Colonic mucosa (tissue), 4 donors: ENCODE measurements at regions not wholly inside any gene's neighbourhood (a gene's known extent, or its start where the extent isn't known, plus 50 kb on each side); places are given as distances from the start of the nearest gene placed in this dataset.

Source experiments
- DNase-seq: peaks from one replicate; pipeline ENCODE4 v3.0.0-alpha.2; 2020
- H3K27ac ChIP-seq: fragments of 200-600 bp; one replicate; pipeline ENCODE4 v1.8.0; 2021
- H3K27me3 ChIP-seq: fragments of 200-600 bp; one replicate; pipeline ENCODE4 v1.8.0; 2021
- H3K36me3 ChIP-seq: fragments of 200-600 bp; one replicate; pipeline ENCODE4 v1.8.0; 2021
- H3K4me1 ChIP-seq: fragments of 200-600 bp; one replicate; pipeline ENCODE4 v1.8.0; 2021; ENCODE audit warnings: mild to moderate bottlenecking
- H3K4me3 ChIP-seq: fragments of 200-600 bp; one replicate; pipeline ENCODE4 v1.8.0; 2021
- H3K9ac ChIP-seq, 2 donors: one replicate each; pipeline ENCODE4 v1.7.0; 2013; ENCODE audit warnings: control low read depth in 2 of 2, low read depth in 2 of 2, low read length in 2 of 2
- H3K9me3 ChIP-seq: fragments of 200-600 bp; one replicate; pipeline ENCODE4 v1.8.0; 2021
- intact Hi-C: fragments of 100-400 bp; cut with DNase I; formaldehyde crosslinking; loops from one replicate; pipeline ENCODE4 v1.14.1; 2022
- TF ChIP-seq, protein P1 (sequence below): fragments of 200-600 bp; IDR thresholded peaks from one replicate; pipeline ENCODE4 v1.8.0; 2022; ENCODE audit warnings: antibody characterized with exemption, mild to moderate bottlenecking
- donor health status: healthy.
- donor health status: DM: no; HTN: no; CAD: no.
- donor health status: DM: no; HTN: no; CAD: no.

DNA sequence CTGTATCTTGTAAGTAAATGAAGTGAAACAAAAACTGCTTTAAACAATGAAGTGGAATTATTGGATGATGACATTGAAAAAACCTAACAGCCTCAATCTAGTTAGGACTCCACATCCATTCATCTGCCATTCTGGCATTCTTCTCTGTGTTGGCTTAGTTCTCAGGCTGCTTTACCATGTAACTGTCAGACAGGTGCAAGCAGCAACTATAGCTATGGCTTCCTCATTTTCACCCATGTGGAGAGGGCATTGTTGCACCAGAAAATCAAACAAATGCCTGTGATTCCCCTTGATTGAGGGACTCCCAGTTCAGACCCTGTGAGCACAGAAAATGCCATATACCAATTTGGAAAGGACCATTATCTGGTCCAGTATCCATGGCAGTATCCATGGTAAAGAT is 129.5 kb upstream of the NYAP2 start:
- TF ChIP-seq, protein P1, sequence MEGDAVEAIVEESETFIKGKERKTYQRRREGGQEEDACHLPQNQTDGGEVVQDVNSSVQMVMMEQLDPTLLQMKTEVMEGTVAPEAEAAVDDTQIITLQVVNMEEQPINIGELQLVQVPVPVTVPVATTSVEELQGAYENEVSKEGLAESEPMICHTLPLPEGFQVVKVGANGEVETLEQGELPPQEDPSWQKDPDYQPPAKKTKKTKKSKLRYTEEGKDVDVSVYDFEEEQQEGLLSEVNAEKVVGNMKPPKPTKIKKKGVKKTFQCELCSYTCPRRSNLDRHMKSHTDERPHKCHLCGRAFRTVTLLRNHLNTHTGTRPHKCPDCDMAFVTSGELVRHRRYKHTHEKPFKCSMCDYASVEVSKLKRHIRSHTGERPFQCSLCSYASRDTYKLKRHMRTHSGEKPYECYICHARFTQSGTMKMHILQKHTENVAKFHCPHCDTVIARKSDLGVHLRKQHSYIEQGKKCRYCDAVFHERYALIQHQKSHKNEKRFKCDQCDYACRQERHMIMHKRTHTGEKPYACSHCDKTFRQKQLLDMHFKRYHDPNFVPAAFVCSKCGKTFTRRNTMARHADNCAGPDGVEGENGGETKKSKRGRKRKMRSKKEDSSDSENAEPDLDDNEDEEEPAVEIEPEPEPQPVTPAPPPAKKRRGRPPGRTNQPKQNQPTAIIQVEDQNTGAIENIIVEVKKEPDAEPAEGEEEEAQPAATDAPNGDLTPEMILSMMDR, result no peak
- Histone ChIP-seq H3K27ac (no peak overlapping the region), H3K27me3 (no peaks in the 10 kb centered on the region), H3K4me1 (no peaks in the 10 kb centered on the region), H3K9ac (no peak overlapping the region), H3K36me3 (no peaks in the 10 kb centered on the region), H3K4me3 (no peak overlapping the region), H3K9me3 (no peaks in the 10 kb centered on the region)
- intact Hi-C loops, result loop anchor here (10.0 kb wide), 1 partner anchor 295 kb away; no protein-coding TSS in a partner anchor
- DNase-seq, result no peak

DNA sequence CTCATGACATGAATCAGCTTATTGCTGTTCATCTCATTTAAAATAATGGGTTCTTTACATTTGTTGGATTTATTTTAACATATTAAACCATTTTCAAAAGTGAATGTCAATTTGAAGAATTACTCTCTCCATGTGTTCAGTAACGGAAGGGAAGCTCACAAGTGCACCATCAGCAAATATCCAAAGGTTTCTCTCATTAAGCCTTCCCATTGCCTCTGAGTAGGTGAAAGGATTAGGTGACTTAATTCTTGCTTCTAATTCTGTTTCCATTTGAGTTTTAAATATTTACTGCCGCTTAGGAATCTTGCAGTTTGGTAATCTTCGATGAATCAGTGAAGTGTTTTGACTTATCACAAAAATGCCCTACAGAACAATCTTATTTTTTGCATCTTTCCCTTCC is 145.1 kb upstream of the NYAP2 start:
- H3K9me3 ChIP-seq, result no peaks in the 10 kb centered on the region
- no peaks in the 10 kb centered on the region for H3K27me3 ChIP-seq
- no peaks in the 10 kb centered on the region for H3K36me3 ChIP-seq
- no peak overlapping the region for H3K9ac ChIP-seq
- no peaks in the 10 kb centered on the region for H3K4me1 ChIP-seq
- no peak for DNase-seq
- intact Hi-C loops, result no loop called here
- TF ChIP-seq, protein P1, result no peak
- no peak overlapping the region for H3K4me3 ChIP-seq
- H3K27ac ChIP-seq, result no peak overlapping the region

- DNase-seq, result no peak
These were observed 154.6 kb upstream of the NYAP2 start for GRCh38 chr2:225244933-225245332.

GRCh38 chr2:225236769-225237323 is 162.7 kb upstream of the NYAP2 start:
- Histone ChIP-seq H3K27me3 (no peaks in the 10 kb centered on the region), H3K36me3 (no peaks in the 10 kb centered on the region), H3K9ac (no peak overlapping the region), H3K4me3 (no peak overlapping the region), H3K4me1 (no peaks in the 10 kb centered on the region), H3K27ac (no peak overlapping the region), H3K9me3 (no peaks in the 10 kb centered on the region)
- TF ChIP-seq, protein P1, result no peak
- intact Hi-C loops, result no loop called here
- no peak for DNase-seq

More at GRCh38 chr2:225244933-225245332, 154.6 kb upstream of the NYAP2 start:
- Histone ChIP-seq H3K4me3 (no peak overlapping the region), H3K9me3 (no peaks in the 10 kb centered on the region), H3K27me3 (no peaks in the 10 kb centered on the region), H3K36me3 (no peaks in the 10 kb centered on the region), H3K27ac (no peak overlapping the region), H3K4me1 (no peaks in the 10 kb centered on the region), H3K9ac (no peak overlapping the region)
- intact Hi-C loops, result no loop called here
- TF ChIP-seq, protein P1, result no peak

DNA sequence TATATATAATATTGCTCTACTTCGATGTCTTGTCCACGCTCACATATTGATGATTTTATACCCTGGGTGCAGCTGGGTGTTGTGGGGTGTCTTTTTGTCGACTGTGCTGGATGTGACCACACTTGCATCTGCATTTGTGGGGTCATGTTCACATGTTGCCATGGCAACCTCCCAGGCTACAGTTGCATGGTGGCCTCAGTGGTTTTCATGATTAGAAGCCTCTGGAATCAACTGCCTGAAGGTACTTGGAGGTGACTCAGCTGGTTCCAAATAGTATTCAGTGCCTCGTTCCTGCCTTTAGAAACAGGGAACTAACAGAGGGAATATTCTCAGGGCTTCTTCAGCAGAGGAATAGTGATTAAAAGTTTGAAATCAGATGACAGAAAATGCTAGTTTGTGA is 166.3 kb upstream of the NYAP2 start:
- Histone ChIP-seq H3K9me3 (no peaks in the 10 kb centered on the region), H3K36me3 (no peaks in the 10 kb centered on the region), H3K9ac (no peak overlapping the region), H3K27ac (no peak overlapping the region), H3K27me3 (no peaks in the 10 kb centered on the region), H3K4me1 (no peaks in the 10 kb centered on the region), H3K4me3 (no peak overlapping the region)
- no peak for DNase-seq
- intact Hi-C loops, result no loop called here
- TF ChIP-seq, protein P1, result no peak
